ENCODE measurements at regions not wholly inside any gene's neighbourhood (a gene's known extent, or its start where the extent isn't known, plus 50 kb on each side); places are given as distances from the start of the nearest gene placed in this dataset.

GRCh38 chr14:62280366-62280765 lies 518.1 kb downstream of the SNAPC1 start:
- no peak for DNase-seq (ENCODE audit: low spot score)

GRCh38 chr14:62283837-62284236 lies 521.6 kb downstream of the SNAPC1 start:
- DNase-seq (ENCODE audit: low spot score), result no peak

- no peak for DNase-seq (ENCODE audit: low spot score)
Observed at GRCh38 chr14:62289471-62289870, 527.3 kb downstream of the SNAPC1 start.

DNA sequence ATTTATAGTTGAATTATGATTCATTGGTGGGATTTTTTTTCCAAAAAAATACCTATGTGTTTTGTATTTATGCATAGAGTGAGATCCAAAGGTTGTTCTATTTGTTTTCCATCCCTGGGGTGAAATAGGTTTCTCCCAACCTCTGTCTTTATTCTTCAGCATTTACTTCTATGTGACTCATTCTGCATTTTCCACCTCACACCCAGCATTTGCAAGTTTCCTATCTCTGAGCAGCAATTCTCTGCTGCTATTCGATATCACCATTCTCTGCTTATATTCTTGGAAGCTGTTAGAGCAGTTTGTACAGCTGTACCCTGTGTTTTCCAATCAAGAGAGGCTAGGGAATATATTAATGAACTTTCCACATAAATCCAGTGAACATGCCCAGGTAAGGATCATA lies 538.9 kb downstream of the SNAPC1 start:
- no peak for DNase-seq (ENCODE audit: low spot score)

GRCh38 chr14:62301911-62302310 lies 539.7 kb downstream of the SNAPC1 start:
- no peak for DNase-seq (ENCODE audit: low spot score)

DNA sequence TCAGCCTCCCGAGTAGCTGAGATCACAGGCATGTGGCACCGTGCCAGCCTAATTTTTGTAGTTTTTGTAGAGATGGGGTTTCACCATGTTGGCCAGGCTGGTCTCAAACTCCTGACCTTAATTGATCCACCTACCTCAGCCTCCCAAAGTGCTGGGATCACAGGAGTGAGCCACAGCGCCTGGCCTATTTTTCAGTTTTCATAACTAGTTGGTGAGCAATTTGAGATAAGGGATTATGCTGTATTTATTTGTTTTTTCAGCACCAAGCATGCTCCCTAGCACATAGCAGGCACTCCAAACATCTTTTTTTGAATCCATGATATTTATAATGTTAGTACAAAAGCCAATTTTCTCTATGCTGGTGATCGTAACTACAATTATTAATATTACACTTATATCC lies 541.2 kb downstream of the SNAPC1 start:
- DNase-seq (ENCODE audit: low spot score), result no peak

- no peak for DNase-seq (ENCODE audit: low spot score)
Observed at GRCh38 chr14:62304257-62304656, 542.0 kb downstream of the SNAPC1 start.

DNA sequence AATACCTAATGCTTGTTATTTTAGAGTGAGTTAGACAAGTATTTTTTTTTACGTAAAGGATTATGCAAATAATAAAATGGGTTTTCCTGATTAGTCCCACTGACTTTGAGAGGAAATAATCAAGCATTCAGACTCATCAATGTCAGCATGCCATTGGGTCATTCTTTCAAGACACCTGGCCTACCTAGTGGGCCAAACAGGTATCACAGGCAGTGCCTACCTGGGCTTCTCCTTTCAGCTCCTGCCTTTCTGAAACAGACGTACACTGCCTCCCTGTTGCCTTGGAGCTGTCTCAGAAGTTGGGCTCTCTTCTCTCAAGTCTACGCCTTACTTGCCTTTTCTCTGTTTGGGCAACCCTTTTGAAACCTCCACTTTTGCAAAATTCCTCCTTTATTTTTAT lies 545.6 kb downstream of the SNAPC1 start:
- no peak for DNase-seq (ENCODE audit: low spot score)

DNA sequence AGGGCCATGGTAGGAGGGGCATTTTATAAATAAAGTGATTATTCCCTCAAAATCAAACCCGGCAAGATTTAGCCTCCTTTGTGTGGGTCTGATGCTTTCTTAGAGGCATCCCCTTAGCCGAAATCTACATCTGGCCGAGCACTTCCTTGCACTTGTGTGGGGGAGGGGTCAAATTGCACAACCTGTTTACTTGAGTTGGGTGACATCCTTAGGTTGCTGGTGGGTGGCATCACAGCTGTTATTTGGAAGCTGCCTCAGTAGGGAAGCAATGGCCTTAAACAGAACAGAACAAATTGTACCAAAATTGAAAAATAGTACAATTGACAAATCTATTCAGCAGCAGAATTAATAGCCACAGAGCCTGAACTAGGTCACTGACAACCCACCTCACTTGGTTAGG lies 546.1 kb downstream of the SNAPC1 start:
- DNase-seq (ENCODE audit: low spot score), result no peak

- no peak for DNase-seq (ENCODE audit: low spot score)
Observed at GRCh38 chr14:62308891-62309290, 546.7 kb downstream of the SNAPC1 start.

GRCh38 chr14:62313212-62313611 lies 551.0 kb downstream of the SNAPC1 start:
- DNase-seq (ENCODE audit: low spot score), result no peak

GRCh38 chr14:62314221-62314620 lies 552.0 kb downstream of the SNAPC1 start:
- no peak for DNase-seq (ENCODE audit: low spot score)

- DNase-seq (ENCODE audit: low spot score), result no peak
Observed at GRCh38 chr14:62314871-62315270, 552.7 kb downstream of the SNAPC1 start.

DNA sequence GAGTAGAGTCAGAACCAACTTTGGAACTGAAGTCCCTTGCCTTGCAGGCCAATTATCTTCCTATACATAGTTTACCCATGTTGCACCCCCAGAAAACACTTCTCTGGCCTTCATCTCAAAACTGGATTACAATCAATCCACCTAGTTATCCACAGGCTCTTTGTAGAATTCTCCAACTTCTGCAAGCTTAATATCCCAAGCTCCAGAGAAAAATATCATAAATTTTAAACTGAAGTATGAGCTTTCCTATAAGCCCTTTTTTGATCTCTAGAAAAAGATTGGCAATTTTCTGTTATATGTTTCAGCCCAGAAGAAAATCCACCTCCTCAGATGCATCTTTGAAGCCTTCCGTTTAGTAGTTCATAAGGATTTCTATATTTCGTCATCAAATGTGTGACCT lies 553.4 kb downstream of the SNAPC1 start:
- no peak for DNase-seq (ENCODE audit: low spot score)

DNA sequence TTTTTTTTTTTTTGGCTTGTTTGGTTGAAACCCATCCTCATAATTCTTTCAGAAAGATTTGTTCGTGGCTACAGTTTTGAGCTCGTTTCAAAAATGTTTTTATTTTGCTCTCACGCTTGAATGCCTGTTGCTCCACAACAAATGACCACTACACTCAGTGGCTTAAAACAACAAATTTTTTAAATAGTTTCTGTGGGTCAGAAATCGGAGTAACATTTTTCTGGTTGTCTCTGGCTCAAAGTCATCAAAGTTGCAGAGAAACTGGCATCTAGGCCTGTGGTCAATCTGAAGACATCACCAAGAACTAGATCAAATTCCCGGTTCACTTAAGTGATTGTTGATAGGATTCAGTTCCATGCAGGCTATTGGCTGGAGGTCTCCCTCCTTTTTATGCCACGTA lies 560.0 kb downstream of the SNAPC1 start:
- no peak for DNase-seq (ENCODE audit: low spot score)

GRCh38 chr14:62329427-62329826 lies 567.2 kb downstream of the SNAPC1 start:
- DNase-seq (ENCODE audit: low spot score), result no peak

- no peak for DNase-seq (ENCODE audit: low spot score)
Observed at GRCh38 chr14:62347562-62348011, 585.4 kb downstream of the SNAPC1 start.

GRCh38 chr14:62357362-62357761 lies 595.1 kb downstream of the SNAPC1 start:
- no peak for DNase-seq (ENCODE audit: low spot score)

- no peak for DNase-seq (ENCODE audit: low spot score)
Observed at GRCh38 chr14:62364161-62364560, 601.9 kb downstream of the SNAPC1 start.

- no peak for DNase-seq (ENCODE audit: low spot score)
Observed at GRCh38 chr14:62364800-62365280, 602.6 kb downstream of the SNAPC1 start.

GRCh38 chr14:62369919-62370560 lies 607.8 kb downstream of the SNAPC1 start:
- no peak for DNase-seq (ENCODE audit: low spot score)

GRCh38 chr14:62373944-62374343 lies 611.7 kb downstream of the SNAPC1 start:
- DNase-seq (ENCODE audit: low spot score), result no peak

GRCh38 chr14:62378057-62378456 lies 615.8 kb downstream of the SNAPC1 start:
- DNase-seq (ENCODE audit: low spot score), result no peak

GRCh38 chr14:62381311-62382070 lies 619.3 kb downstream of the SNAPC1 start:
- no peak for DNase-seq (ENCODE audit: low spot score)
